HL-60 (cell line): ENCODE measurements at regions not wholly inside any gene's neighbourhood (a gene's known extent, or its start where the extent isn't known, plus 50 kb on each side); places are given as distances from the start of the nearest gene placed in this dataset.

Experiments used
- DNase-seq, 2 experiments: peaks; one replicate each; pipeline ENCODE4 v3.0.0-alpha.2; 2010 to 2020; ENCODE audit warnings: low read depth in 1 of 2, low spot score in 1 of 2
- H3K27ac ChIP-seq: fragments of 250-450 bp; sonication (Bioruptor Pico); replicated peaks from 2 replicates; pipeline ENCODE4 v1.5.1; 2020; ENCODE audit warnings: mild to moderate bottlenecking, moderate library complexity
- H3K27me3 ChIP-seq: fragments of 250-450 bp; sonication (Bioruptor Pico); 2 replicates; pipeline ENCODE4 v1.5.1; 2021; ENCODE audit warnings: mild to moderate bottlenecking, moderate library complexity; ENCODE audit not compliant: insufficient read depth, poor library complexity, severe bottlenecking
- H3K4me3 ChIP-seq: replicated peaks from 2 replicates; pipeline ENCODE4 v1.5.1; 2011; ENCODE audit warnings: mild to moderate bottlenecking, control low read depth, low read length; ENCODE audit not compliant: insufficient read depth
- GABPA ChIP-seq: IDR thresholded peaks from 2 replicates; pipeline ENCODE4 v1.6.1; 2012; ENCODE audit warnings: low read depth
- POLR2AphosphoS5 ChIP-seq: IDR thresholded peaks from 2 replicates; pipeline ENCODE4 v1.6.1; 2012; ENCODE audit warnings: low read depth
- SPI1 ChIP-seq: IDR thresholded peaks from 2 replicates; pipeline ENCODE4 v1.6.1; 2012; ENCODE audit warnings: low read depth, mild to moderate bottlenecking, borderline replicate concordance
- TF ChIP-seq, protein P1 (sequence below): IDR thresholded peaks from 2 replicates; pipeline ENCODE4 v1.6.1; 2012; ENCODE audit warnings: low read depth; ENCODE audit not compliant: insufficient replicate concordance
- TF ChIP-seq, protein P2 (sequence below): IDR thresholded peaks from one replicate; pipeline ENCODE4 v1.5.1; 2011; ENCODE audit warnings: low read length, control low read depth, inconsistent platforms; ENCODE audit not compliant: insufficient read depth

- TF ChIP-seq, protein P1, sequence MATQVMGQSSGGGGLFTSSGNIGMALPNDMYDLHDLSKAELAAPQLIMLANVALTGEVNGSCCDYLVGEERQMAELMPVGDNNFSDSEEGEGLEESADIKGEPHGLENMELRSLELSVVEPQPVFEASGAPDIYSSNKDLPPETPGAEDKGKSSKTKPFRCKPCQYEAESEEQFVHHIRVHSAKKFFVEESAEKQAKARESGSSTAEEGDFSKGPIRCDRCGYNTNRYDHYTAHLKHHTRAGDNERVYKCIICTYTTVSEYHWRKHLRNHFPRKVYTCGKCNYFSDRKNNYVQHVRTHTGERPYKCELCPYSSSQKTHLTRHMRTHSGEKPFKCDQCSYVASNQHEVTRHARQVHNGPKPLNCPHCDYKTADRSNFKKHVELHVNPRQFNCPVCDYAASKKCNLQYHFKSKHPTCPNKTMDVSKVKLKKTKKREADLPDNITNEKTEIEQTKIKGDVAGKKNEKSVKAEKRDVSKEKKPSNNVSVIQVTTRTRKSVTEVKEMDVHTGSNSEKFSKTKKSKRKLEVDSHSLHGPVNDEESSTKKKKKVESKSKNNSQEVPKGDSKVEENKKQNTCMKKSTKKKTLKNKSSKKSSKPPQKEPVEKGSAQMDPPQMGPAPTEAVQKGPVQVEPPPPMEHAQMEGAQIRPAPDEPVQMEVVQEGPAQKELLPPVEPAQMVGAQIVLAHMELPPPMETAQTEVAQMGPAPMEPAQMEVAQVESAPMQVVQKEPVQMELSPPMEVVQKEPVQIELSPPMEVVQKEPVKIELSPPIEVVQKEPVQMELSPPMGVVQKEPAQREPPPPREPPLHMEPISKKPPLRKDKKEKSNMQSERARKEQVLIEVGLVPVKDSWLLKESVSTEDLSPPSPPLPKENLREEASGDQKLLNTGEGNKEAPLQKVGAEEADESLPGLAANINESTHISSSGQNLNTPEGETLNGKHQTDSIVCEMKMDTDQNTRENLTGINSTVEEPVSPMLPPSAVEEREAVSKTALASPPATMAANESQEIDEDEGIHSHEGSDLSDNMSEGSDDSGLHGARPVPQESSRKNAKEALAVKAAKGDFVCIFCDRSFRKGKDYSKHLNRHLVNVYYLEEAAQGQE, result no peak
- TF ChIP-seq POLR2AphosphoS5, result no peak
- TF ChIP-seq GABPA, result no peak
- TF ChIP-seq, protein P2, sequence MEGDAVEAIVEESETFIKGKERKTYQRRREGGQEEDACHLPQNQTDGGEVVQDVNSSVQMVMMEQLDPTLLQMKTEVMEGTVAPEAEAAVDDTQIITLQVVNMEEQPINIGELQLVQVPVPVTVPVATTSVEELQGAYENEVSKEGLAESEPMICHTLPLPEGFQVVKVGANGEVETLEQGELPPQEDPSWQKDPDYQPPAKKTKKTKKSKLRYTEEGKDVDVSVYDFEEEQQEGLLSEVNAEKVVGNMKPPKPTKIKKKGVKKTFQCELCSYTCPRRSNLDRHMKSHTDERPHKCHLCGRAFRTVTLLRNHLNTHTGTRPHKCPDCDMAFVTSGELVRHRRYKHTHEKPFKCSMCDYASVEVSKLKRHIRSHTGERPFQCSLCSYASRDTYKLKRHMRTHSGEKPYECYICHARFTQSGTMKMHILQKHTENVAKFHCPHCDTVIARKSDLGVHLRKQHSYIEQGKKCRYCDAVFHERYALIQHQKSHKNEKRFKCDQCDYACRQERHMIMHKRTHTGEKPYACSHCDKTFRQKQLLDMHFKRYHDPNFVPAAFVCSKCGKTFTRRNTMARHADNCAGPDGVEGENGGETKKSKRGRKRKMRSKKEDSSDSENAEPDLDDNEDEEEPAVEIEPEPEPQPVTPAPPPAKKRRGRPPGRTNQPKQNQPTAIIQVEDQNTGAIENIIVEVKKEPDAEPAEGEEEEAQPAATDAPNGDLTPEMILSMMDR, result no peak
- TF ChIP-seq SPI1, result no peak
- Histone ChIP-seq H3K27ac (no peak overlapping the region), H3K27me3 (no peaks in the 10 kb centered on the region), H3K4me3 (no peak overlapping the region)
- DNase-seq, result no peak
These were observed 1100.4 kb upstream of the SLC39A10 start for GRCh38 chr2:194556629-194557028.

DNA sequence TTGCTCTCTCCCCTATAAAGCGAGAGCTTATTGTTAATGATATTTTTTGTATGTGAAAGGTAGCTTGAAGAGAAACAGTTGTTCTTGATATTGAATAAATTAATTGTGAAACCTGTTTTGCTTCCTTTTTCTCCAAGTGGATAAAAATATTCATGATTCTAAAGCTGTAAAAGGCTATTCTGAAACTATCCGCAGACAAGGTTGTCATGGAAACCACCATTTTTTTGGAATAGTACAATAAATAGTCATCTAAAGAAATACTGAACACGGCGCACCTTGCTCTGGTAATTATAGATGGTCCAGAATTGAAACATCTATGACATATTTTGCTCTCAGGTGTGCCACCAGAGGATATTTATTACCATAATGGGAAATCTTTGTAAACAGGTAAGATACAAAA, 1103.0 kb upstream of the SLC39A10 start:
- no peaks in the 10 kb centered on the region for H3K27me3 ChIP-seq
- no peak for DNase-seq

DNA sequence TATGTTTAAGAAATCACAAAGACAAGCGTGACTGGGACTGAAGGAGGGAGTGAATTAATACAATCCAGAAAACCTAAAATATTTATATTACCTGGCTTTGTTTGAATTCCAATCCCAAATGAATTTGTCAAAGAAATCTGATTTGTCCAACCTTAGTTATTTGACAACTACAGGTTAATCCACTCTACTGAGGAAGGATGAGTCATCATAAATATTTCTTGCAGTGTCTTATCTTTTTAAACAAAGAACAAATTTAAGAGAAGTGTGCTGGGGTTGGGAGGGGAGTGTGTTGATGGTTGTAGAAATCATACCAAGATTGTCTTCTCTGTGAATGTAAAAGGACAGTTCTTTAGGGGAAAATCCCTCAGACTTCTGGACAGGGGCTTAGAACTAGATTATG, 1106.3 kb upstream of the SLC39A10 start:
- no peak for DNase-seq

More for the DNA sequence above, 1103.0 kb upstream of the SLC39A10 start:
- TF ChIP-seq GABPA, result no peak
- TF ChIP-seq SPI1, result no peak
- TF ChIP-seq, protein P2, result no peak
- TF ChIP-seq, protein P1, result no peak
- TF ChIP-seq POLR2AphosphoS5, result no peak
- no peak overlapping the region for H3K27ac ChIP-seq
- H3K4me3 ChIP-seq, result no peak overlapping the region

More for the DNA sequence above, 1106.3 kb upstream of the SLC39A10 start:
- Histone ChIP-seq H3K27me3 (no peaks in the 10 kb centered on the region), H3K4me3 (no peak overlapping the region), H3K27ac (no peak overlapping the region)
- TF ChIP-seq POLR2AphosphoS5 (no peak), SPI1 (no peak), GABPA (no peak)
- TF ChIP-seq, protein P2, result no peak
- TF ChIP-seq, protein P1, result no peak
